Panc1 (cell line): ENCODE measurements at regions not wholly inside any gene's neighbourhood (a gene's known extent, or its start where the extent isn't known, plus 50 kb on each side); places are given as distances from the start of the nearest gene placed in this dataset.
"Not testable (repeated sequence)": the region's sequence is repeated elsewhere in the genome, so short reads cannot be mapped to it uniquely, and the experiment has no call there.

Source experiments
- ATAC-seq: fragments of 200-7000 bp; cut with Tn5 transposase; 2 replicates; pipeline ENCODE4 v1.9.1; 2020; ENCODE audit warnings: mild to moderate bottlenecking, moderate library complexity
- BruUV-seq: library from RNA; stranded (reverse); fragments of 400-500 nt; replicated peaks from 2 replicates; lab custom pipeline; 2021; lab: Mats Ljungman, UMichigan
- CTCF ChIA-PET: fragments of 300-600 bp; sonication (Branson Sonifier 250); formaldehyde crosslinking; loops from one replicate; lab custom pipeline; 2022; ENCODE audit warnings: antibody characterized with exemption; lab: Charles Lee
- POLR2A ChIA-PET: fragments of 300-600 bp; sonication (Branson Sonifier 250); formaldehyde crosslinking; loops from one replicate; lab custom pipeline; 2022; ENCODE audit warnings: antibody characterized with exemption; lab: Charles Lee
- DNase-seq: peaks from one replicate; pipeline ENCODE4 v3.0.0-alpha.2; 2010; ENCODE audit warnings: low read depth, low spot score
- H3K27ac ChIP-seq: 2 replicates; pipeline ENCODE4 v1.5.1; 2011; ENCODE audit warnings: mild to moderate bottlenecking, low read length, inconsistent platforms
- H3K27me3 ChIP-seq: fragments of 200-500 bp; sonication (Bioruptor generic); 2 replicates; pipeline ENCODE4 v1.6.0; 2014; ENCODE audit warnings: low read length, inconsistent platforms; ENCODE audit not compliant: control insufficient read depth, insufficient read depth
- H3K36me3 ChIP-seq: fragments of 200-500 bp; sonication (Bioruptor generic); 2 replicates; pipeline ENCODE4 v1.5.1; 2014; ENCODE audit warnings: inconsistent platforms, mild to moderate bottlenecking, low read length, moderate library complexity; ENCODE audit not compliant: control insufficient read depth, insufficient read depth
- H3K4me1 ChIP-seq: 2 replicates; pipeline ENCODE4 v1.5.1; 2011; ENCODE audit warnings: inconsistent platforms, mild to moderate bottlenecking, low read length, moderate library complexity; ENCODE audit not compliant: control insufficient read depth, insufficient read depth
- H3K4me3 ChIP-seq, 2 experiments: 2 replicates each; pipeline ENCODE4 v1.5.1; 2011 to 2012; ENCODE audit warnings: low read depth in 2 of 2, low read length in 2 of 2, mild to moderate bottlenecking in 2 of 2, inconsistent platforms in 1 of 2, moderate library complexity in 1 of 2
- H3K9me3 ChIP-seq: fragments of 200-500 bp; sonication (Bioruptor generic); 2 replicates; pipeline ENCODE4 v1.5.1; 2014; ENCODE audit warnings: low read depth, mild to moderate bottlenecking, inconsistent platforms, low read length, moderate library complexity; ENCODE audit not compliant: control insufficient read depth, insufficient read depth
- POLR2AphosphoS5 ChIP-seq: IDR thresholded peaks from 2 replicates; pipeline ENCODE4 v1.6.1; 2012; ENCODE audit warnings: mild to moderate bottlenecking, low read depth, low read length, moderate library complexity
- REST ChIP-seq, 2 experiments: IDR thresholded peaks; 2 replicates each; pipeline ENCODE4 v1.6.1; 2011 to 2012; ENCODE audit warnings: low read depth in 2 of 2, control low read depth in 1 of 2, low read length in 1 of 2, mild to moderate bottlenecking in 1 of 2, moderate library complexity in 1 of 2; ENCODE audit not compliant: insufficient read depth in 1 of 2
- SIN3A ChIP-seq: IDR thresholded peaks from 2 replicates; pipeline ENCODE4 v1.6.1; 2012; ENCODE audit warnings: low read depth, mild to moderate bottlenecking, low read length, moderate library complexity, borderline replicate concordance; ENCODE audit not compliant: insufficient read depth
- TCF7L2 ChIP-seq: IDR thresholded peaks from 2 replicates; pipeline ENCODE4 v1.6.1; 2011; ENCODE audit warnings: mild to moderate bottlenecking, low read depth, low read length, inconsistent platforms
- in situ Hi-C: cut with HindIII; loops from 2 replicates; pipeline ENCODE4 v1.10.0; 2016; ENCODE audit warnings: low sequenced_read_pairs, low pct_unique_long_range_greater_than_20kb
- intact Hi-C: fragments of 100-400 bp; cut with micrococcal nuclease; formaldehyde crosslinking; loops from one replicate; pipeline ENCODE4 v1.10.0; 2022; ENCODE audit not compliant: unreplicated experiment
- TF ChIP-seq, protein P1 (sequence below): fragments of 450-650 bp; IDR thresholded peaks from 2 replicates; pipeline ENCODE4 v1.5.1; 2017; ENCODE audit warnings: mild to moderate bottlenecking

- Histone ChIP-seq H3K27ac (no peak overlapping the region), H3K4me1 (no peaks in the 10 kb centered on the region), H3K27me3 (no peaks in the 10 kb centered on the region), H3K4me3 (no peak overlapping the region), H3K9me3 (0 out of 2 replicates have a peak, but pooled peaks cover 3% of the 10 kb centered on the region), H3K36me3 (no peaks in the 10 kb centered on the region)
- intact Hi-C loops (no loop called here), in situ Hi-C loops (no loop called here)
- POLR2A ChIA-PET = no interaction called here
- TF ChIP-seq REST (IDR thresholded peaks at IDR 0.05; ENCODE audit: insufficient read depth in 1 of 2, low read depth in 2 of 2, low read length in 1 of 2) (no peak), SIN3A (no peak), POLR2AphosphoS5 (no peak), TCF7L2 (no peak)
- TF ChIP-seq, protein P1, sequence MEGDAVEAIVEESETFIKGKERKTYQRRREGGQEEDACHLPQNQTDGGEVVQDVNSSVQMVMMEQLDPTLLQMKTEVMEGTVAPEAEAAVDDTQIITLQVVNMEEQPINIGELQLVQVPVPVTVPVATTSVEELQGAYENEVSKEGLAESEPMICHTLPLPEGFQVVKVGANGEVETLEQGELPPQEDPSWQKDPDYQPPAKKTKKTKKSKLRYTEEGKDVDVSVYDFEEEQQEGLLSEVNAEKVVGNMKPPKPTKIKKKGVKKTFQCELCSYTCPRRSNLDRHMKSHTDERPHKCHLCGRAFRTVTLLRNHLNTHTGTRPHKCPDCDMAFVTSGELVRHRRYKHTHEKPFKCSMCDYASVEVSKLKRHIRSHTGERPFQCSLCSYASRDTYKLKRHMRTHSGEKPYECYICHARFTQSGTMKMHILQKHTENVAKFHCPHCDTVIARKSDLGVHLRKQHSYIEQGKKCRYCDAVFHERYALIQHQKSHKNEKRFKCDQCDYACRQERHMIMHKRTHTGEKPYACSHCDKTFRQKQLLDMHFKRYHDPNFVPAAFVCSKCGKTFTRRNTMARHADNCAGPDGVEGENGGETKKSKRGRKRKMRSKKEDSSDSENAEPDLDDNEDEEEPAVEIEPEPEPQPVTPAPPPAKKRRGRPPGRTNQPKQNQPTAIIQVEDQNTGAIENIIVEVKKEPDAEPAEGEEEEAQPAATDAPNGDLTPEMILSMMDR = no peak
- CTCF ChIA-PET = no interaction called here
- DNase-seq = no peak
- no peak for ATAC-seq
- no TSS peak for BruUV-seq
Measured at GRCh38 chr10:9851808-9852207, 1165.9 kb upstream of the CELF2 start.

- intact Hi-C loops = no loop called here
- BruUV-seq = no TSS peak
- Histone ChIP-seq H3K9me3 (0 out of 2 replicates have a peak, but pooled peaks cover 3% of the 10 kb centered on the region), H3K36me3 (no peaks in the 10 kb centered on the region), H3K27me3 (no peaks in the 10 kb centered on the region), H3K27ac (no peak overlapping the region), H3K4me3 (no peak overlapping the region), H3K4me1 (no peaks in the 10 kb centered on the region)
- no peak for DNase-seq
- ChIA-PET POLR2A (no interaction called here), CTCF (no interaction called here)
- no peak for ATAC-seq
- TF ChIP-seq SIN3A (no peak), POLR2AphosphoS5 (no peak), TCF7L2 (no peak), REST (IDR thresholded peaks at IDR 0.05; ENCODE audit: insufficient read depth in 1 of 2, low read depth in 2 of 2, low read length in 1 of 2) (no peak)
- TF ChIP-seq, protein P1 = no peak
- in situ Hi-C loops = no loop called here
Measured at GRCh38 chr10:9853405-9854355, 1164.0 kb upstream of the CELF2 start.

DNA sequence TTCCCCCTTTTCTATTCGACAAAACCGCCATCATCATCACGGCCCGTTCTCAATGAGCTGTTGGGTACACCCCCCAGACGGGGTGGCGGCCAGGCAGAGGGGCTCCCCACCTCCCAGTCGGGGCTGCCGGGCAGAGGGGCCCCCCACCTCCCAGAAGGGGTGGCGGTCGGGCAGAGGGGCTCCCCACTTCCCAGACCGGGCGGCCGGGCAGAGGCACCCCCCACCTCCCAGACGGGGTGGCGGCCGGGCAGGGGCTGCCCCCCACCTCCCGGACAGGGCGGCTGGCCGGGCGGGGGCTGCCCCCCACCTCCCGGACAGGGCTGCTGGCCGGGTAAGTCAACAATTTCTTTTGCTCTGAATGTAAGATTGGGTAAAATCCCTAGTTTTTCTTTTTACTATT lies 1162.2 kb upstream of the CELF2 start:
- H3K27me3 ChIP-seq, in situ Hi-C loops, H3K36me3 ChIP-seq, H3K9me3 ChIP-seq, intact Hi-C loops, H3K27ac ChIP-seq, POLR2A ChIA-PET, CTCF ChIA-PET, H3K4me3 ChIP-seq, H3K4me1 ChIP-seq, ATAC-seq, DNase-seq, BruUV-seq: not testable (repeated sequence)
